Motor neuron (in vitro differentiated cells): ENCODE measurements at regions not wholly inside any gene's neighbourhood (a gene's known extent, or its start where the extent isn't known, plus 50 kb on each side); places are given as distances from the start of the nearest gene placed in this dataset.

Experiments used
- ATAC-seq, 8 experiments: fragments of 200-7000 bp; cut with Tn5 transposase; replicated peaks in 6 of 8; 2 replicates each; pipeline ENCODE4 v1.8.0; 2021; ENCODE audit warnings: mild to moderate bottlenecking in 8 of 8, moderate library complexity in 8 of 8
- H3K27ac ChIP-seq, 2 donors: fragments of 250-450 bp; sonication (Bioruptor Pico); 2 replicates each; pipeline ENCODE4 v1.9.0; 2021; ENCODE audit warnings: antibody characterized with exemption in 2 of 2, mild to moderate bottlenecking in 2 of 2, moderate library complexity in 1 of 2
- H3K4me1 ChIP-seq, 2 donors: fragments of 250-450 bp; sonication (Bioruptor Pico); replicated peaks in 1 of 2; 2 replicates each; pipeline ENCODE4 v1.6.1; 2021; ENCODE audit warnings: antibody characterized with exemption in 2 of 2, mild to moderate bottlenecking in 2 of 2, moderate library complexity in 1 of 2
- H3K4me3 ChIP-seq, 5 donors: fragments of 250-450 bp; sonication (Bioruptor Pico); 2 replicates each; pipeline ENCODE4 v1.9.0; 2021; ENCODE audit warnings: antibody characterized with exemption in 5 of 5, mild to moderate bottlenecking in 5 of 5, moderate library complexity in 4 of 5
- WGBS, 10 experiments: fragments of 450-650 bp; shearing (Covaris generic); methylation state at CpG; one replicate each; pipeline ENCODE4 v1.0.0; 2022; 5-methylcytosine and 5-hydroxymethylcytosine counted together
- in situ Hi-C, 9 experiments: fragments of 400-800 bp; cut with MboI; loops; one replicate each; pipeline ENCODE4 v1.15.0; 2021; ENCODE audit warnings: low sequenced_read_pairs in 9 of 9, low pct_unique_long_range_greater_than_20kb in 2 of 9; ENCODE audit not compliant: unreplicated experiment in 9 of 9

- ATAC-seq: peak in 5 of 8 experiments; percentile 24 to 64 (median 53)
- in situ Hi-C loops: loop anchor here in 1 of 9 experiments (25.0 kb wide), 2 partner anchors 269 to 481 kb away; partner anchors contain the start of gene FOXG1
- Histone ChIP-seq H3K27ac (no peak overlapping the region), H3K4me3 (no peak overlapping the region), H3K4me1 (peaks cover 0 to 10% of the 10 kb centered on the region in 2 donors)
- 6 to 64% (median 49%) methylated on average over 1 to 6 of the region's 6 CpGs for WGBS, 10 experiments
Measured at GRCh38 chr14:29242755-29243754, 476.5 kb downstream of the FOXG1 start.

GRCh38 chr14:29255692-29256091 is 489.1 kb downstream of the FOXG1 start:
- no peak overlapping the region for H3K27ac ChIP-seq
- ATAC-seq: no peak
- H3K4me1 ChIP-seq: no peaks in the 10 kb centered on the region
- in situ Hi-C loops: no loop called here
- H3K4me3 ChIP-seq: no peak overlapping the region
- 0 to 100% (median 78%) methylated on average over 1 of the region's 1 CpG; no CpG with 5 or more reads in 2 of the 10 experiments for WGBS, 10 experiments

- H3K4me1 ChIP-seq: no peaks in the 10 kb centered on the region
- no peak overlapping the region for H3K4me3 ChIP-seq
- WGBS, 10 experiments: 0 to 100% (median 78%) methylated on average over 1 of the region's 1 CpG; no CpG with 5 or more reads in 1 of the 10 experiments
- H3K27ac ChIP-seq: no peak overlapping the region
- no peak for ATAC-seq
- in situ Hi-C loops: no loop called here
Measured at GRCh38 chr14:29262979-29263378, 496.4 kb downstream of the FOXG1 start.

GRCh38 chr14:29264865-29265264 is 498.3 kb downstream of the FOXG1 start:
- no peaks in the 10 kb centered on the region for H3K4me1 ChIP-seq
- in situ Hi-C loops: no loop called here
- no peak overlapping the region for H3K27ac ChIP-seq
- WGBS, 10 experiments: 0 to 90% (median 67%) methylated on average over 1 to 4 of the region's 4 CpGs; no CpG with 5 or more reads in 2 of the 10 experiments
- no peak for ATAC-seq
- no peak overlapping the region for H3K4me3 ChIP-seq

- in situ Hi-C loops: no loop called here
- H3K4me1 ChIP-seq: no peaks in the 10 kb centered on the region
- no peak overlapping the region for H3K27ac ChIP-seq
- WGBS, 10 experiments: 9 to 67% (median 50%) methylated on average over 1 of the region's 1 CpG; no CpG with 5 or more reads in 5 of the 10 experiments
- no peak for ATAC-seq
- H3K4me3 ChIP-seq: no peak overlapping the region
Measured at GRCh38 chr14:29265852-29266251, 499.3 kb downstream of the FOXG1 start.

- H3K4me3 ChIP-seq: no peak overlapping the region
- no peak for ATAC-seq
- no peak overlapping the region for H3K27ac ChIP-seq
- in situ Hi-C loops: no loop called here
- H3K4me1 ChIP-seq: peaks cover 14 to 31% of the 10 kb centered on the region in 2 donors
Measured at GRCh38 chr14:29271669-29272068, 505.1 kb downstream of the FOXG1 start.

GRCh38 chr14:29273513-29273912 is 506.9 kb downstream of the FOXG1 start:
- Histone ChIP-seq H3K4me1 (peaks cover 14 to 49% of the 10 kb centered on the region in 2 donors), H3K4me3 (no peak overlapping the region), H3K27ac (no peak overlapping the region)
- no peak for ATAC-seq
- in situ Hi-C loops: no loop called here
- WGBS, 10 experiments: 29 to 93% (median 83%) methylated on average over 1 of the region's 1 CpG; no CpG with 5 or more reads in 3 of the 10 experiments

GRCh38 chr14:29274890-29275596 is 508.5 kb downstream of the FOXG1 start:
- no peak overlapping the region for H3K27ac ChIP-seq
- in situ Hi-C loops: no loop called here
- 6 to 71% (median 55%) methylated on average over 3 to 10 of the region's 10 CpGs for WGBS, 10 experiments

GRCh38 chr14:29278301-29279263 is 512.0 kb downstream of the FOXG1 start:
- peaks cover 14 to 52% of the 10 kb centered on the region in 2 donors for H3K4me1 ChIP-seq
- H3K4me3 ChIP-seq: no peak overlapping the region
- H3K27ac ChIP-seq: no peak overlapping the region
- WGBS, 10 experiments: 0 to 100% (median 68%) methylated on average over 1 of the region's 1 CpG; no CpG with 5 or more reads in 2 of the 10 experiments
- in situ Hi-C loops: no loop called here
- peak in 5 of 8 experiments; percentile 33 to 72 (median 58) for ATAC-seq

More at GRCh38 chr14:29274890-29275596, 508.5 kb downstream of the FOXG1 start:
- Histone ChIP-seq H3K4me1 (peaks cover 14 to 57% of the 10 kb centered on the region in 2 donors), H3K4me3 (no peak overlapping the region)
- ATAC-seq: peak in 5 of 8 experiments; percentile 54 to 88 (median 84)

- Histone ChIP-seq H3K27ac (no peak overlapping the region), H3K4me1 (peaks cover 0 to 21% of the 10 kb centered on the region in 2 donors), H3K4me3 (no peak overlapping the region)
- ATAC-seq: no peak
- WGBS, 10 experiments: 0 to 100% (median 83%) methylated on average over 1 of the region's 1 CpG; no CpG with 5 or more reads in 5 of the 10 experiments
- in situ Hi-C loops: no loop called here
Measured at GRCh38 chr14:29282169-29282568, 515.6 kb downstream of the FOXG1 start.

GRCh38 chr14:29290441-29290840 is 523.9 kb downstream of the FOXG1 start:
- Histone ChIP-seq H3K4me1 (peaks cover 0 to 3% of the 10 kb centered on the region in 2 donors), H3K4me3 (no peak overlapping the region), H3K27ac (no peak overlapping the region)
- 0 to 76% (median 50%) methylated on average over 1 to 2 of the region's 2 CpGs; no CpG with 5 or more reads in 1 of the 10 experiments for WGBS, 10 experiments
- peak in 3 of 8 experiments; percentile 31 to 64 (median 59) for ATAC-seq
- in situ Hi-C loops: no loop called here

- Histone ChIP-seq H3K4me3 (no peak overlapping the region), H3K27ac (no peak overlapping the region), H3K4me1 (no peaks in the 10 kb centered on the region)
- in situ Hi-C loops: no loop called here
- peak in 3 of 8 experiments; percentile 39 to 68 (median 56) for ATAC-seq
- WGBS, 10 experiments: 0 to 91% (median 75%) methylated on average over 1 of the region's 1 CpG; no CpG with 5 or more reads in 3 of the 10 experiments
Measured at GRCh38 chr14:29299372-29299771, 532.8 kb downstream of the FOXG1 start.
